T-helper 17 cell (primary cell): ENCODE measurements at regions not wholly inside any gene's neighbourhood (a gene's known extent, or its start where the extent isn't known, plus 50 kb on each side); places are given as distances from the start of the nearest gene placed in this dataset.

Experiments used
- ATAC-seq: fragments of 150-1000 bp; cut with Tn5 transposase; 2 replicates; pipeline ENCODE4 v1.10.0; 2021; ENCODE audit warnings: mild to moderate bottlenecking, moderate library complexity
- DNase-seq, 3 donors: peaks; one replicate each; pipeline versions ENCODE4 v3.0.0 to v3.0.0-alpha.2; 2020 to 2021
- H3K9me3 ChIP-seq: one replicate; pipeline ENCODE4 v1.7.0; 2013; ENCODE audit warnings: low read length, mild to moderate bottlenecking; ENCODE audit not compliant: control insufficient read depth, poor library complexity, severe bottlenecking
- H3K27ac Mint-ChIP-seq: one replicate; pipeline ENCODE4 v1.8.0; 2022; ENCODE audit warnings: mild to moderate bottlenecking, moderate library complexity, mixed read lengths
- H3K27me3 Mint-ChIP-seq: one replicate; pipeline ENCODE4 v1.8.0; 2022; ENCODE audit warnings: mixed read lengths
- H3K36me3 Mint-ChIP-seq: one replicate; pipeline ENCODE4 v1.8.0; 2022; ENCODE audit warnings: low read depth, mixed read lengths
- H3K4me1 Mint-ChIP-seq: one replicate; pipeline ENCODE4 v1.8.0; 2022; ENCODE audit warnings: mild to moderate bottlenecking, mixed read lengths
- H3K4me3 Mint-ChIP-seq: one replicate; pipeline ENCODE4 v1.8.0; 2022; ENCODE audit warnings: mild to moderate bottlenecking, moderate library complexity, mixed read lengths

GRCh38 chr10:2745666-2746065, 321.7 kb upstream of the PFKP start:
- no peaks in the 10 kb centered on the region for H3K9me3 ChIP-seq
- no peaks in the 10 kb centered on the region for H3K4me1 Mint-ChIP-seq
- no peak for DNase-seq
- H3K27me3 Mint-ChIP-seq, result peaks cover 14% of the 10 kb centered on the region
- no peaks in the 10 kb centered on the region for H3K36me3 Mint-ChIP-seq
- no peak overlapping the region for H3K4me3 Mint-ChIP-seq
- H3K27ac Mint-ChIP-seq, result no peak overlapping the region
- ATAC-seq, result no peak

- Mint-ChIP-seq H3K4me1 (no peaks in the 10 kb centered on the region), H3K27ac (no peak overlapping the region), H3K4me3 (no peak overlapping the region), H3K36me3 (no peaks in the 10 kb centered on the region), H3K27me3 (peaks cover 12% of the 10 kb centered on the region)
- DNase-seq (no peak), ATAC-seq (no peak)
- no peaks in the 10 kb centered on the region for H3K9me3 ChIP-seq
These were observed 322.7 kb upstream of the PFKP start for GRCh38 chr10:2744547-2745200.

GRCh38 chr10:2734603-2735002, 332.7 kb upstream of the PFKP start:
- Mint-ChIP-seq H3K27ac (no peak overlapping the region), H3K4me3 (no peak overlapping the region), H3K27me3 (peaks cover 10% of the 10 kb centered on the region), H3K4me1 (no peaks in the 10 kb centered on the region), H3K36me3 (no peaks in the 10 kb centered on the region)
- DNase-seq (no peak), ATAC-seq (no peak)
- no peaks in the 10 kb centered on the region for H3K9me3 ChIP-seq

GRCh38 chr10:2733278-2733963, 333.9 kb upstream of the PFKP start:
- DNase-seq (no peak), ATAC-seq (no peak)
- H3K36me3 Mint-ChIP-seq, result peaks cover 2% of the 10 kb centered on the region
- no peak overlapping the region for H3K27ac Mint-ChIP-seq
- H3K27me3 Mint-ChIP-seq, result peaks cover 18% of the 10 kb centered on the region
- no peaks in the 10 kb centered on the region for H3K9me3 ChIP-seq
- H3K4me3 Mint-ChIP-seq, result no peak overlapping the region
- H3K4me1 Mint-ChIP-seq, result no peaks in the 10 kb centered on the region

GRCh38 chr10:2731940-2732339, 335.4 kb upstream of the PFKP start:
- H3K9me3 ChIP-seq, result no peaks in the 10 kb centered on the region
- Mint-ChIP-seq H3K4me1 (no peaks in the 10 kb centered on the region), H3K27ac (no peak overlapping the region), H3K4me3 (no peak overlapping the region), H3K36me3 (peaks cover 2% of the 10 kb centered on the region), H3K27me3 (peaks cover 21% of the 10 kb centered on the region)
- ATAC-seq (no peak), DNase-seq (no peak)

GRCh38 chr10:2729197-2729596, 338.2 kb upstream of the PFKP start:
- H3K36me3 Mint-ChIP-seq, result peaks cover 2% of the 10 kb centered on the region
- ATAC-seq (no peak), DNase-seq (no peak)
- H3K27ac Mint-ChIP-seq, result no peak overlapping the region
- H3K27me3 Mint-ChIP-seq, result peaks cover 21% of the 10 kb centered on the region
- H3K4me3 Mint-ChIP-seq, result no peak overlapping the region
- no peaks in the 10 kb centered on the region for H3K9me3 ChIP-seq
- no peaks in the 10 kb centered on the region for H3K4me1 Mint-ChIP-seq

GRCh38 chr10:2728087-2728486, 339.3 kb upstream of the PFKP start:
- ATAC-seq (no peak), DNase-seq (no peak)
- Mint-ChIP-seq H3K27ac (no peak overlapping the region), H3K4me1 (no peaks in the 10 kb centered on the region), H3K4me3 (no peak overlapping the region), H3K27me3 (peaks cover 27% of the 10 kb centered on the region), H3K36me3 (peaks cover 2% of the 10 kb centered on the region)
- no peaks in the 10 kb centered on the region for H3K9me3 ChIP-seq

- no peaks in the 10 kb centered on the region for H3K27me3 Mint-ChIP-seq
- H3K9me3 ChIP-seq, result no peaks in the 10 kb centered on the region
- H3K4me1 Mint-ChIP-seq, result no peaks in the 10 kb centered on the region
- ATAC-seq, result no peak
- no peak overlapping the region for H3K4me3 Mint-ChIP-seq
- no peak overlapping the region for H3K27ac Mint-ChIP-seq
- H3K36me3 Mint-ChIP-seq, result no peaks in the 10 kb centered on the region
- no peak for DNase-seq
These were observed 350.8 kb upstream of the PFKP start for GRCh38 chr10:2716596-2716995.

- H3K4me3 Mint-ChIP-seq, result no peak overlapping the region
- no peaks in the 10 kb centered on the region for H3K9me3 ChIP-seq
- H3K27ac Mint-ChIP-seq, result no peak overlapping the region
- ATAC-seq (no peak), DNase-seq (no peak)
- H3K4me1 Mint-ChIP-seq, result no peaks in the 10 kb centered on the region
- H3K36me3 Mint-ChIP-seq, result no peaks in the 10 kb centered on the region
- H3K27me3 Mint-ChIP-seq, result no peaks in the 10 kb centered on the region
These were observed 352.8 kb upstream of the PFKP start for GRCh38 chr10:2714597-2714996.

- ATAC-seq (no peak), DNase-seq (no peak)
- Mint-ChIP-seq H3K36me3 (no peaks in the 10 kb centered on the region), H3K4me3 (no peak overlapping the region), H3K27ac (no peak overlapping the region), H3K27me3 (no peaks in the 10 kb centered on the region), H3K4me1 (no peaks in the 10 kb centered on the region)
- H3K9me3 ChIP-seq, result no peaks in the 10 kb centered on the region
These were observed 363.4 kb upstream of the PFKP start for GRCh38 chr10:2703953-2704352.

GRCh38 chr10:2701802-2702201, 365.5 kb upstream of the PFKP start:
- no peaks in the 10 kb centered on the region for H3K9me3 ChIP-seq
- peaks cover 5% of the 10 kb centered on the region for H3K27me3 Mint-ChIP-seq
- H3K4me3 Mint-ChIP-seq, result no peak overlapping the region
- H3K36me3 Mint-ChIP-seq, result no peaks in the 10 kb centered on the region
- H3K27ac Mint-ChIP-seq, result no peak overlapping the region
- no peaks in the 10 kb centered on the region for H3K4me1 Mint-ChIP-seq
- ATAC-seq (no peak), DNase-seq (no peak)

- Mint-ChIP-seq H3K4me1 (no peaks in the 10 kb centered on the region), H3K36me3 (no peaks in the 10 kb centered on the region), H3K27me3 (peaks cover 5% of the 10 kb centered on the region), H3K27ac (no peak overlapping the region), H3K4me3 (no peak overlapping the region)
- no peaks in the 10 kb centered on the region for H3K9me3 ChIP-seq
- no peak for DNase-seq
- ATAC-seq, result no peak
These were observed 366.6 kb upstream of the PFKP start for GRCh38 chr10:2700626-2701305.

- Mint-ChIP-seq H3K4me1 (no peaks in the 10 kb centered on the region), H3K27me3 (peaks cover 16% of the 10 kb centered on the region), H3K36me3 (no peaks in the 10 kb centered on the region), H3K4me3 (no peak overlapping the region), H3K27ac (no peak overlapping the region)
- DNase-seq, result no peak
- no peak for ATAC-seq
- H3K9me3 ChIP-seq, result no peaks in the 10 kb centered on the region
These were observed 378.4 kb upstream of the PFKP start for GRCh38 chr10:2688958-2689357.

GRCh38 chr10:2686691-2687090, 380.7 kb upstream of the PFKP start:
- no peaks in the 10 kb centered on the region for H3K9me3 ChIP-seq
- no peak overlapping the region for H3K4me3 Mint-ChIP-seq
- DNase-seq, result no peak
- ATAC-seq, result no peak
- no peaks in the 10 kb centered on the region for H3K36me3 Mint-ChIP-seq
- no peaks in the 10 kb centered on the region for H3K4me1 Mint-ChIP-seq
- H3K27me3 Mint-ChIP-seq, result peaks cover 10% of the 10 kb centered on the region
- no peak overlapping the region for H3K27ac Mint-ChIP-seq
